H9 (cell line): ENCODE measurements at regions not wholly inside any gene's neighbourhood (a gene's known extent, or its start where the extent isn't known, plus 50 kb on each side); places are given as distances from the start of the nearest gene placed in this dataset.

Experiments used
- DNase-seq: peaks from one replicate; pipeline ENCODE4 v3.0.0-alpha.2; 2017
- H2AFZ ChIP-seq: one replicate; pipeline ENCODE4 v1.6.1; 2013; ENCODE audit warnings: mild to moderate bottlenecking, low read length, control low read depth, moderate library complexity
- H2AK5ac ChIP-seq: 2 replicates; pipeline ENCODE4 v1.6.1; 2013; ENCODE audit warnings: low read length, control low read depth, mixed read lengths; ENCODE audit not compliant: insufficient read length
- H2BK120ac ChIP-seq: one replicate; pipeline ENCODE4 v1.6.1; 2013; ENCODE audit warnings: low read depth, mild to moderate bottlenecking, low read length, control low read depth, inconsistent platforms; ENCODE audit not compliant: poor library complexity, severe bottlenecking
- H2BK12ac ChIP-seq: 2 replicates; pipeline ENCODE4 v1.6.1; 2013; ENCODE audit warnings: low read length, control low read depth, mixed read lengths, low read depth; ENCODE audit not compliant: insufficient read length
- H2BK15ac ChIP-seq: 2 replicates; pipeline ENCODE4 v1.6.1; 2013; ENCODE audit warnings: low read depth, low read length, control low read depth
- H2BK20ac ChIP-seq: one replicate; pipeline ENCODE4 v1.6.1; 2013; ENCODE audit warnings: low read depth, mild to moderate bottlenecking, low read length, control low read depth, inconsistent platforms; ENCODE audit not compliant: poor library complexity, severe bottlenecking
- H2BK5ac ChIP-seq: 2 replicates; pipeline ENCODE4 v1.6.1; 2013; ENCODE audit warnings: low read length, control low read depth, mixed read lengths; ENCODE audit not compliant: insufficient read length
- H3K14ac ChIP-seq: 2 replicates; pipeline ENCODE4 v1.6.1; 2013; ENCODE audit warnings: low read length, control low read depth; ENCODE audit not compliant: insufficient read depth
- H3K18ac ChIP-seq: 2 replicates; pipeline ENCODE4 v1.6.1; 2013; ENCODE audit warnings: low read depth, mild to moderate bottlenecking, mixed read lengths, low read length, control low read depth; ENCODE audit not compliant: insufficient read length
- H3K23ac ChIP-seq: 2 replicates; pipeline ENCODE4 v1.6.1; 2013; ENCODE audit warnings: low read length, control low read depth, mixed read lengths, low read depth; ENCODE audit not compliant: insufficient read length
- H3K23me2 ChIP-seq: 2 replicates; pipeline ENCODE4 v1.6.1; 2013; ENCODE audit warnings: low read depth, mild to moderate bottlenecking, mixed read lengths, low read length, control low read depth; ENCODE audit not compliant: insufficient read length, poor library complexity, severe bottlenecking
- H3K27ac ChIP-seq: 2 replicates; pipeline ENCODE4 v1.5.1; 2013; ENCODE audit warnings: low read length, control low read depth, mixed read lengths, low read depth; ENCODE audit not compliant: insufficient read length
- H3K27me3 ChIP-seq: 2 replicates; pipeline ENCODE4 v1.6.1; 2013; ENCODE audit warnings: low read length, control low read depth, inconsistent platforms; ENCODE audit not compliant: insufficient read depth
- H3K4ac ChIP-seq: 2 replicates; pipeline ENCODE4 v1.6.1; 2013; ENCODE audit warnings: low read depth, mild to moderate bottlenecking, control low read depth, inconsistent platforms, low read length, moderate library complexity
- H3K4me1 ChIP-seq: 2 replicates; pipeline ENCODE4 v1.6.1; 2013; ENCODE audit warnings: low read length, control low read depth, inconsistent platforms; ENCODE audit not compliant: insufficient read depth
- H3K4me2 ChIP-seq: 2 replicates; pipeline ENCODE4 v1.6.1; 2013; ENCODE audit warnings: low read length, control low read depth, mixed read lengths; ENCODE audit not compliant: insufficient read length, insufficient read depth
- H3K56ac ChIP-seq: 2 replicates; pipeline ENCODE4 v1.6.1; 2013; ENCODE audit warnings: low read depth, mild to moderate bottlenecking, mixed read lengths, low read length, control low read depth; ENCODE audit not compliant: insufficient read length
- H3K79me1 ChIP-seq: 2 replicates; pipeline ENCODE4 v1.6.1; 2013; ENCODE audit warnings: low read depth, mild to moderate bottlenecking, moderate library complexity, low read length, control low read depth, inconsistent platforms; ENCODE audit not compliant: insufficient read depth, poor library complexity, severe bottlenecking
- H3K79me2 ChIP-seq: 2 replicates; pipeline ENCODE4 v1.6.1; 2013; ENCODE audit warnings: low read length, control low read depth, inconsistent platforms; ENCODE audit not compliant: insufficient read depth
- H3K9ac ChIP-seq: 2 replicates; pipeline ENCODE4 v1.6.1; 2013; ENCODE audit warnings: low read length, control low read depth, mixed read lengths; ENCODE audit not compliant: insufficient read length; ENCODE audit errors: extremely low read depth
- H3K9me3 ChIP-seq: one replicate; pipeline ENCODE4 v1.6.1; 2013; ENCODE audit warnings: low read depth, low read length, inconsistent platforms; ENCODE audit not compliant: control insufficient read depth
- H3T11ph ChIP-seq: one replicate; pipeline ENCODE4 v1.6.1; 2013; ENCODE audit warnings: mild to moderate bottlenecking, low read length, control low read depth, inconsistent platforms
- H4K20me1 ChIP-seq: one replicate; pipeline ENCODE4 v1.6.1; 2013; ENCODE audit not compliant: control insufficient read depth, insufficient read length, insufficient read depth
- H4K5ac ChIP-seq: 2 replicates; pipeline ENCODE4 v1.6.1; 2013; ENCODE audit warnings: low read depth, mild to moderate bottlenecking, mixed read lengths, low read length, control low read depth; ENCODE audit not compliant: insufficient read length
- H4K8ac ChIP-seq: replicated peaks from 2 replicates; pipeline ENCODE4 v1.6.1; 2013; ENCODE audit warnings: low read length, control low read depth, mixed read lengths, low read depth; ENCODE audit not compliant: insufficient read length
- H4K91ac ChIP-seq: 2 replicates; pipeline ENCODE4 v1.6.1; 2013; ENCODE audit warnings: low read depth, mild to moderate bottlenecking, moderate library complexity, mixed read lengths, low read length, control low read depth; ENCODE audit not compliant: insufficient read length
- H3K27ac Mint-ChIP-seq, 3 experiments: 2 replicates in 2 of 3; 3 replicates in 1 of 3; pipeline ENCODE4 v1.8.0; 2020 to 2021; ENCODE audit warnings: mixed read lengths in 3 of 3, mild to moderate bottlenecking in 1 of 3, moderate library complexity in 1 of 3
- H3K27me3 Mint-ChIP-seq: 2 replicates; pipeline ENCODE4 v1.8.0; 2021; ENCODE audit warnings: low read depth, mild to moderate bottlenecking, moderate library complexity, mixed read lengths
- H3K36me3 Mint-ChIP-seq, 3 experiments: 2 replicates in 2 of 3; 3 replicates in 1 of 3; pipeline ENCODE4 v1.8.0; 2020 to 2021; ENCODE audit warnings: low read depth in 3 of 3, mixed read lengths in 3 of 3; ENCODE audit not compliant: insufficient read depth in 1 of 3
- H3K4me1 Mint-ChIP-seq, 2 experiments: 2 replicates each; pipeline ENCODE4 v1.8.0; 2020; ENCODE audit warnings: mixed read lengths in 2 of 2
- H3K4me3 Mint-ChIP-seq, 2 experiments: 2 replicates in 1 of 2; 3 replicates in 1 of 2; pipeline ENCODE4 v1.8.0; 2020 to 2021; ENCODE audit warnings: mild to moderate bottlenecking in 2 of 2, mixed read lengths in 2 of 2, moderate library complexity in 1 of 2
- H3K9me3 Mint-ChIP-seq, 2 experiments: 2 replicates in 1 of 2; 3 replicates in 1 of 2; pipeline ENCODE4 v1.8.0; 2020; ENCODE audit warnings: mild to moderate bottlenecking in 2 of 2, mixed read lengths in 2 of 2, moderate library complexity in 1 of 2
- CTCF ChIP-seq: fragments of 200-600 bp; sonication (generic); conservative IDR thresholded peaks from 3 replicates; pipeline ENCODE4 v1.8.0; 2021; ENCODE audit warnings: antibody characterized with exemption, mild to moderate bottlenecking
- WGBS: extraction: QIAGEN DNeasy Blood & Tissue Kit; methylation state at CpG from one replicate; pipeline ENCODE4 v1.1.7; 2013; ENCODE audit warnings: missing lambda C conversion rate, low lambda C conversion rate, mixed read lengths; ENCODE audit not compliant: insufficient read length; ENCODE audit errors: extremely low coverage; 5-methylcytosine and 5-hydroxymethylcytosine counted together

GRCh38 chr5:8332666-8333445 lies 463.9 kb downstream of the MTRR start:
- Histone ChIP-seq H2BK12ac (no peak overlapping the region), H3K14ac (no peak overlapping the region), H2AFZ (no peak overlapping the region), H4K20me1 (no peaks in the 10 kb centered on the region), H2AK5ac (no peak overlapping the region), H4K8ac (no peak overlapping the region), H2BK5ac (no peak overlapping the region), H3K9ac (no peak overlapping the region), H3K27me3 (no peaks in the 10 kb centered on the region), H3T11ph (no peak overlapping the region), H3K4me1 (no peaks in the 10 kb centered on the region; the same call in 1 of the 2 replicates), H3K4me2 (no peak overlapping the region), H3K23me2 (no peaks in the 10 kb centered on the region), H4K91ac (no peak overlapping the region), H2BK120ac (no peak overlapping the region), H2BK15ac (no peak overlapping the region), H3K23ac (no peak overlapping the region), H3K79me2 (no peaks in the 10 kb centered on the region), H3K18ac (no peak overlapping the region), H3K9me3 (no peaks in the 10 kb centered on the region), H3K56ac (no peak overlapping the region), H3K4ac (no peak overlapping the region), H4K5ac (no peak overlapping the region), H3K79me1 (no peaks in the 10 kb centered on the region), H3K27ac (no peak overlapping the region), H2BK20ac (no peak overlapping the region)
- Mint-ChIP-seq H3K4me1 (peaks cover 0 to 4% of the 10 kb centered on the region in 2 experiments; a peak in 1 of 4 replicates), H3K36me3 (no peaks in the 10 kb centered on the region), H3K27me3 (no peaks in the 10 kb centered on the region; the same call in 1 of the 2 replicates), H3K27ac (no peak overlapping the region), H3K4me3 (no peak overlapping the region), H3K9me3 (no peaks in the 10 kb centered on the region)
- DNase-seq = no peak
- no CpG with 5 or more reads among the region's 11 CpGs for WGBS
- no peak for TF ChIP-seq CTCF
